Eye (tissue), 1 donor: ENCODE measurements at regions not wholly inside any gene's neighbourhood (a gene's known extent, or its start where the extent isn't known, plus 50 kb on each side); places are given as distances from the start of the nearest gene placed in this dataset.
"Not testable (repeated sequence)": the region's sequence is repeated elsewhere in the genome, so short reads cannot be mapped to it uniquely, and the experiment has no call there.

Source experiments
- DNase-seq: peaks from one replicate; pipeline ENCODE4 v3.0.0-alpha.2; 2015

DNA sequence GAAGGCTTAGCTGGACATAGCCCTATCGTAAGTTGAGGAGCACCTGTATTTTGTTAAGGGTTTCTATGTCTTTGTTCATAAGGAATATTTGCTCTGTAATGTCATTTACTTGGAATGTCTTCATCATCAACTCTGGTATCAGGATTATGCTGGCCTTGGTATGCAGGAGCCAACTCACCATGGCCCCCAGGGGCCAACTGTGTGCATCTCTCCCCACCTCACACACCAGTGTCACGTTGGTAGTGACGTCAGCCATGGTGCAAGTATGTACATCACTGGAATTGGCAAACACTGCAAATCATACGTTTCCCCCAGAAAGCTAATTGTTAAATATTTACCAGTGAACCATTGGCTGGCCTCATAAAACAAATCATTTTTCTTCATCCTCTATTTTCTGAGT is 70.8 kb downstream of the YTHDF1 start:
- DNase-seq: no peak

GRCh38 chr20:63142933-63143332 is 73.0 kb downstream of the YTHDF1 start:
- DNase-seq: no peak

- DNase-seq: no peak
These were observed 74.4 kb downstream of the YTHDF1 start for GRCh38 chr20:63141531-63141930.

- no peak for DNase-seq
These were observed 75.2 kb downstream of the YTHDF1 start for GRCh38 chr20:63140514-63141433.

DNA sequence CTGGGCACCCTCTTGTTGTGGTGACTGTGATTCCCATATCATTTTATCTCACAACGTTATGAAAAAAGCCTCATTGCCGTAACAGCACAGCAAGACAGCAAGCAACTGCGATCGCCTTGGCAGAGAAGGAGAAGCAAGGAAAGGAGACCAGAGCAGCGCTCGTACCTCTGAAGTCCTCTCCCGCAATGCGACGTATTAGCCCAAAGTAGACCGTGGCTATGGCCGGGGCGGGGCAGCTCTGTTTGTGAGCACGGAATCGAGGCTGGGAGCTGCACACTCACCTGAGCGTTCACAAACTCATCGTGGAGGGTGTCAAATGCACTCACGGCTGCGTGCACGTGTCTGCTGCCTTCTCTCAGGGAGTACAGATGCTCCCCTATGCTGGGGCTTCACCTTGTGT is 76.1 kb downstream of the YTHDF1 start:
- DNase-seq: no peak

DNA sequence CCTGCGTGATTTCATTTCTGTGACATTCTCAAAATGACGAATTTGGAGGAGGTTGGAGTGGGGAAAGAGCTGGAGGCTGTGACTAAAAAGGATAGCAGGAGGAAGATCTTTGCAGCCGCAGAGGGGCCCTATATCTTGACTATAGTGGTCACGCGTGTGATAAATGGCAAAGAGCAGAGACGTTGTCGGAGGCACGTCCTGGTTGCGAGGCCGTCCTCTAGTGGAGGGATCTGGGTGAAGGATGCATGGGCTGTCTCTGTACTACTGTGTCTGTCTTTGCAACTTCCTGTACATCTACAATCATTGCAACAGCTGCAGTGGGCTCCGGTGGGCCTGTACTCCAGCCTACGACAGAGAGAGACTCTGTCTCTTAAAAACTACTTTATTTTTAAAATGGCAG is 76.6 kb downstream of the YTHDF1 start:
- no peak for DNase-seq

- DNase-seq: no peak
These were observed 77.0 kb downstream of the YTHDF1 start for GRCh38 chr20:63138855-63139341.

DNA sequence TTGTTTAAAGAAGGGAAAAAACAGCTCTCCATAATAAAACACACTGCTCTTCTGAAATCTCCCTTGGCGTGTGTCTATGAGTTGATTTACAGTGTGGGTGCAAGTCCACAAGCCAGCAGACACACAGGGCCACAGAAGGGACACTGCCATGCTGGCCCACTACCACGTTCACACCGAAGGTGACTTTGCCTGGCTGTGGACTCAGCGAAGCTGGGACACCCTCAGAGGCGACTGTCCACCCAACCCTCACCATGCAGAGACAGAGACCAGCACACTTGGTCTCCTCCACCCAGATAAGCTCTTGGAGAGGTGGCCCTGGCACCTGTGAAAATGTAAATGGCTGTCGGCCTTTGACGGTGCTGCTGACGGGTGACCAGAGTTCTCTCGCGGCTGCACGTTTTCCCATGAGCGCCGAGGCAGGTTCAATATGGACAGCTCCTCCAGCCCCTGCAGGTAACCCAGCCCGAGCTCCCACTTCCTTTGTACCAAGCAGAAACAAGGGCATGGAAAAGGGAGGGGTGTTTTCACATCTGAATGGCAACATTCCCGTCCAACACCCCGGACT is 78.0 kb downstream of the YTHDF1 start:
- no peak for DNase-seq

DNA sequence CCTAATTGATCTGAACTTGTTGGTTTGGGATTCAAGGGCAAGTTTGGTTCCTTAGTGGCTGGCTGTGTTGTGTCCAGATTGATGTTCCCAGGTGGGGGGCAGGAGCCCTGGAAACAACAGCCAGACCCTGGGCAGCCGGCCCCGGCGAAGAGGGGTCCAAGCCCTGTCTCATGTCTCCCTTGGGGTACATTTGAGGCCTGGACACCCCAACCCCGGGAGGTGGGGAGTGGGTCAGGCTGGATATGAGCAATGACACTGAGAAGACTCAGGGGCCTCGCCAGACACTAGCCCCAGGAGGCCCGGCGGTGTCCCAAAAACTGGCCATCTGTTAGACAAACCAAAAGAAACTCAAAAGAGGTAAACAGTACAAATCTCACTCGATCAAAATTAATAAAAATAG is 79.6 kb downstream of the YTHDF1 start:
- DNase-seq: no peak

GRCh38 chr20:63135411-63135810 is 80.5 kb downstream of the YTHDF1 start:
- DNase-seq: no peak

- not testable (repeated sequence) for DNase-seq
These were observed 81.1 kb downstream of the YTHDF1 start for GRCh38 chr20:63134711-63135361.

DNA sequence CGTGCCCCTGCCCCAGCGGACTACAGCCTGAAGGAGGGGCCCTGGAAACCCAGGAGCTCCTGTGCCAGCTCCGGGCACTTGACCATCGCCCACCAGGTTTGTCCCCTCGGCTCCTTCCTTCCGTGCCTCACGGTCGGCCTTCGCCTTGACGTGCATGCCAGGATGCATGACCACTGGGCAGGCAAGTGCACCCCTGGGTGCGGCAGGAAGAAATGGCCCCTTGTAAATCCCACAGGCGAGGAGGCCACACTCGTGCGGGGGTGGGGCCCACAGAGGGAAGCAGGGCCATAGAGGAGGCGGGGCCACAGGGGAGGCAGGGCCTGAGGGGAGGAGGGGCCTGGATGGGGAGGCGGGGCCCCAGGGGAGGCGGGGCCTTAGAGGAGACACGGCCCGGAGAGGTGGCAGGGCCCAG is 81.7 kb downstream of the YTHDF1 start:
- no peak for DNase-seq

DNA sequence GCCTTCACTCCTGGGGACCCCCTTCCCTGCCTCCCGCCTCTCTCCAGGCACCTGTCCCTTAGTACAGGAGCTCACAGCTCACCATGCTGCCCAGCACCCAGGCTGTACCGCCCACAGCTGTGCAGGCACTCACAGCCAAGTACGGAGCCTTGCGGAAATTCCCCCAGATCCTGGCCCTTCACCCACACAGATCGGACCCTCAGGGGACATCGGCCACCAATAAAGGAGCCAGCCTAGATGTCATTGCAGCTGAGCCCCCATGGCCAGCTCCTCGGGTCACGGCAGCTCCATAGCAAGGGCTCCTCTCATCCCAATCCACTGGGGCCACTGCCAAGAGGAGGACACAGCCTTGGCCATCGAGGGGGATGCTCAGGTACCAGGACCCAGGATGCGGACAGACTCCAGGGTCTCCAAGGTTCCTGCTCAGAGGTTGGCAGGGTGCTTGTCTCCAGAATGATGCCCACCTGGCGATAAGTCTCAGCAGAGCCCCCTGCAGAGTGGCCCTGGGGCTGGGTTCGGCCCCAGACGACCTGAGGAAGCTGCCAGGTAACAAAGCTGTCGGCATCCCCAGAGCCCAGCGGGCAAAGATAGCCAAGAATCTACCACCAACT is 82.3 kb downstream of the YTHDF1 start:
- DNase-seq: no peak

DNA sequence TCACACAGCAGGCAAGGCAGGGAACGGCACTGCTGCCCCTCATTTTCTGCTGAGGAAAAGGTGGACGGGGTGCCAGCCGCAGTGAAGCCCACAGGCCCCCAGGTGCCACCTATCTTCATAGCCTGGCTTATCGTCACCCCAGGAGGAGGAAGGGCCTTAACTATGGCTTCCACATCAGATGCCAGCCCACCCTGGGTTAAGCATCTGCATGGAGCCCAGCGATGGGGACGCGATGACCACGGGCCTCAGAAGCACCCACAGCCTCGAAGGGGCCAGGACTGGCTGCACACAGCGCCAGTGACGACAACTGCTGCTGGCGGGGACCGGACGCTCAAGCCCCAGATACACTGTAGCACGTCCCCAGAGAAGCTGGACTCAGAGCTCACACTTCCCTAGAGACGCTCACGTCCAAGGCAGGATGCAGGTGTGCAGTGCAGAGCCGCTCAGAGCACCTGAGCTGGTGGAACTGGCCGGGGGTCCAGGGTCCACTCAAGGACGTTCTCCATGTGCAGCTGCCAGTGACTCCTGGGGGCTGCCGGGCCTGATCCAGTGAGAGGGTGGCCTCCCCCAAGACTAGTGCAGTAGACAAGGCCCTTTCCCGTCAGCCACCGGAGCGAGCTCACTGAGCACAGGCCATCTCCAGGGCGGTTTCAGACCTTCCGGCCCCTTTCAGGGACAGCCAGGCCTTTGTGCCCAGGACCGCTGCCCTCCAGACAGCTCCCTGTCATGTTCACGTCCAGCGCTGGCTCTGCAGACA is 83.0 kb downstream of the YTHDF1 start:
- DNase-seq: no peak

DNA sequence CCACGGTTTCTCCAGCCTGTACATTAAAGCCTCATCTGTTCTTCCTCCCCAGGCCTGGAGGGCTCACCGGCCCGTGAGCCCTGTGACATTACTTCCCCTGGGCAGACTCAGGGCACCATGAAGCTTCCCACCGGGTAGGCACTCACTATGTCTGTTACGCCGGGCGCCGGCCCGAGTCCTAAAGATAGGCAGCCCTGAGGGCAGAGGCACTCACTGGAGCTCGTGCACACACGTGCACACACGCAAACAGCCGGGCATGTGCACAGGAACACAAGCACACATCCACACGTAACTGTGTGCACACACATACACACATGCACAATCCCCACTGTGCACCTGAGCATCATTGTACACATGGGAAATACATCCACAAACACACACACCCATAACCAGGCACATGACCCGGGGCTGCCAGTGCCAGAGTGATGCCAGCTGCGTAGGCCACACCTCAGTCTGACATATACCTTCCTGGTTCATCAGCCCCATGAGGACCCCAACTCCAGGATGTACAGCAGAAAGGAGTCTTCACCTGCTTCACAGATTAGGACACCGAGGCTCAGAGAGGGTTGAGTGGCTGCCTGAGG is 83.7 kb downstream of the YTHDF1 start:
- DNase-seq: no peak

DNA sequence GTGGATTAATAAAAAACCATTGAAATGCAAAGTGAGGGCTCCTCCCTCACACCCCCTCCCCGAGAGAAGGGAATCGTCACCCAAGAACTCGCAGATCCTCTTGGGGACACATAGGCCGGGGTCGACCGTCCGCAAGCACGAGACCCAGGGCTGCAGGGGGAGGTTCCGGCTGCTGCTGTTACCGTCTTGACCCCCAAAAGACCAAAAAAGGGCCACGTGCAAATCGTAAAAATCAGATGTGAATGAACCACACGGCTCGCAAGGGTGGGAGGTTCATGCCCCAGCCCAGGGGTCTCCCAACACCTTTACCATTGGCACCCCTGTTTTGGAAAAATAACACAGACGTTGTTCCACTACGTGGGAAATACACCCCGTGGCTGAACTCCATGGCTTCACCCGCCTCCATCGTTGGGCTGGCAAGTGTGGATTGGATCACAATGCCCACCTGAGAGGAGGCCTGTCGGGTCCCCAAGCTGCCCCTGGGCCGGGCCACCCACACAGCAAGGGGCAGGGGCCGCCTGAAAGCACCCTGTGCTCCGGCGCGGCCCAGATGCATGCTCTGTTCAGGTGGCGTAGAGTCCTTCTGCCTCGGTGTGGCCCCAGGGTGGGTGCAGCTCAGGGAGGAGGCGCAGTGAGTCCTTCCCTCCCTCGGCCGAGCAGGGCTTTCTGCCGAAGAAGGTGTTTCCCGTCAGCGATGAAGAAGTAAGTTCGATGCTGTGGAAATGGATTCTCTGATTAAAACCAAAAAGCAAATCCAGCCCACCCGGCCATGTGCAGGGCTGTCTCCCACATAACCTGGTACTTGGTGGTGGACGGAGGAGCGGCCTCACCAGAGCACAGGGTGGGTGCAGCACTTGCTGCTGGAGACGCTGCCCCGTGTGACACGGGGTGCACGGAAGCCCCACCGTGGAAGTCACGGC is 85.0 kb downstream of the YTHDF1 start:
- DNase-seq: no peak

DNA sequence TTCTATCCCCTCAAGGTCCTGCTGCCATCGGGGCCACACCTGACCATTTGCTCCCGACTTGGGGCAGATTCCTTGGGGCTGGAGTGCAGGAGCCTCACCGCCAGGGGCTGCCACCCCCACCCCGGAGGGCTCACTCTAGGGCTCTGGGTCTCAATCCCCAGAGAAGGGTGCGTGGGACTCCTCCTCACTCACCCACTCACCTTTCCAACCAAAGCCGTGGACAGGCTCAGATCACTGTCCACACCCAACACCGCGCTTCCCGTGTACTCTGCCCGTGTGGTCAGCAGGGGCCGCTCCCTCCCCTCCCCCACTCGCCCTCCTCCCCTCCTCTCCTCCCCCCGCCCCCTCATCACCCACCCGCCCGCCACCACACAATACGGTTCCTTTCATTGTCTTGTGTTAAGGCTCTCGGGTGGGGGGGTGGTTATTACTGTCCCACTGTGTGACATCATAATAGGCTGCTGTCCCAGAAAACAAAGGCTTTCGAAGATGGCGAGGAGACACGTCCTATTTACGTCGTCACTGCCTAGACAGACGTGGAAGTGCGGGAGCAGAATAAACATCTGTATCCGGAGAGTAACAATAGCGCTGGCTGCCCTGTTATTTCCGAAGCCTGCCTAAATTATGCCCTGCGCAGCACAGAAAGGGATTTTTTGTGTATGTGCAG is 85.8 kb downstream of the YTHDF1 start:
- peak; percentile 37 for DNase-seq

GRCh38 chr20:63129376-63129965 is 86.5 kb downstream of the YTHDF1 start:
- DNase-seq: no peak

GRCh38 chr20:63128956-63129355 is 87.0 kb downstream of the YTHDF1 start:
- no peak for DNase-seq

DNA sequence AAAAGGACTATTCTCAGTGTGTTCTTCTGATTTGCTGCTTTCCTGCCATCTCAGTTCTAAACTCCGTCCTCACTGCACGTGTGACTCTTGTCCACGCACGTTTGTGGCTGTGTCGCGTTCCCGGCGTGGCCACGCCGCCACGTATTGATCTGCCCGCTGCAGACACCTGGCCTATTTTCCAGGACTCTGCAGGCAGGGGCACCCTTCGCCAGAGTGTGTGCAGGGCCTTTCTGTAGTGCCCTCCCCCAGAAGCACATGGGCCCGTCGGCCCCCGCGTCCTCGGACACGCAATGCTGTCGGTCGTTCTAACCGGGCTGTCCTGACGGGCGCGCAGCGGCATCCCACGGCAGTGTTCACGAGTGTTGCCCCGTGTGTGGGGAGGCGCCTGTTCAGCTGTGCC is 87.6 kb downstream of the YTHDF1 start:
- no peak for DNase-seq
